ENCODE measurements at regions not wholly inside any gene's neighbourhood (a gene's known extent, or its start where the extent isn't known, plus 50 kb on each side); places are given as distances from the start of the nearest gene placed in this dataset.

DNA sequence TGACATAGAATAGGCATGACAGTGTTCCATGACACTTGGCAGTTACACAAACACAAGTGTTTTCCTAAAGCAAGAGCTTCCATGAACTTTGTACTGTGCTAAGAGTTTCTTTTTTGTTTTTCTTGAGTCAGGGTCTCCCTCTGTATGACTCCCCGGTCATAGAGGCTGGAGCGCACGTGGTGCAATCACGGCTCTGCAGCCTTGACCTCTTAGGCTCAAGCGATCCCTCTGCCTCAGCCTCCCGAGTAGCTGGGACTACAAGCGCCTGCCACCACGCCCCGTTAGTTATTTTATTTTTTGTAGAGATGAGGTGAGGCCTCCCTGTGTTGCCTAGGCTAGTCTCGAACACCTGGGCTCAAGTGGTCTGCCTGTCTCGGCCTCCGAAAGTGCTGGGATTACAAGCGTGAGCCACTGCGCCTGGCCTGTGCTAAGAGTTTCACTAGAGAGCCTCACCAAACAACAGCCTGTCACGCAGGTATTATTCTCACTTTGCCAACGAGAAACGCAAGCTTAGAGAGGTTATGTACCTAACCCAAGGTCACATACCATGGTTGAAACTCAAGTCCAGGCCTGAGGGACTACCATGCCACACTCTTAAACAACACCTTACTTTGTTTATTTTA, 355.9 kb downstream of the KLF12 start:
- H3K27me3 Mint-ChIP-seq (ENCODE audit: low read depth in 3 of 3): no peaks in the 10 kb centered on the region
- no peaks in the 10 kb centered on the region for H3K4me1 Mint-ChIP-seq
- H3K4me2 ChIP-seq (replicated peaks; ENCODE audit: extremely low read depth, low read length, poor library complexity, severe bottlenecking): no peak overlapping the region
- H2AFZ ChIP-seq (ENCODE audit: insufficient read depth, low read depth, low read length, poor library complexity, severe bottlenecking): no peak overlapping the region
- no peak overlapping the region for H3K9ac ChIP-seq (ENCODE audit: insufficient read depth, low read length, poor library complexity, severe bottlenecking)
- 96% methylated on average over 12 of the region's 17 CpGs for WGBS (ENCODE audit: insufficient coverage)
- TF ChIP-seq, protein P1, sequence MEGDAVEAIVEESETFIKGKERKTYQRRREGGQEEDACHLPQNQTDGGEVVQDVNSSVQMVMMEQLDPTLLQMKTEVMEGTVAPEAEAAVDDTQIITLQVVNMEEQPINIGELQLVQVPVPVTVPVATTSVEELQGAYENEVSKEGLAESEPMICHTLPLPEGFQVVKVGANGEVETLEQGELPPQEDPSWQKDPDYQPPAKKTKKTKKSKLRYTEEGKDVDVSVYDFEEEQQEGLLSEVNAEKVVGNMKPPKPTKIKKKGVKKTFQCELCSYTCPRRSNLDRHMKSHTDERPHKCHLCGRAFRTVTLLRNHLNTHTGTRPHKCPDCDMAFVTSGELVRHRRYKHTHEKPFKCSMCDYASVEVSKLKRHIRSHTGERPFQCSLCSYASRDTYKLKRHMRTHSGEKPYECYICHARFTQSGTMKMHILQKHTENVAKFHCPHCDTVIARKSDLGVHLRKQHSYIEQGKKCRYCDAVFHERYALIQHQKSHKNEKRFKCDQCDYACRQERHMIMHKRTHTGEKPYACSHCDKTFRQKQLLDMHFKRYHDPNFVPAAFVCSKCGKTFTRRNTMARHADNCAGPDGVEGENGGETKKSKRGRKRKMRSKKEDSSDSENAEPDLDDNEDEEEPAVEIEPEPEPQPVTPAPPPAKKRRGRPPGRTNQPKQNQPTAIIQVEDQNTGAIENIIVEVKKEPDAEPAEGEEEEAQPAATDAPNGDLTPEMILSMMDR (IDR thresholded peaks at IDR 0.05): no peak
- no peaks in the 10 kb centered on the region for H4K20me1 ChIP-seq (ENCODE audit: insufficient read depth, low read length)
- no peaks in the 10 kb centered on the region for H3K27me3 ChIP-seq (ENCODE audit: control insufficient read depth in 2 of 2, insufficient read depth in 2 of 2, low read length in 2 of 2)
- peaks cover 0 to 4% of the 10 kb centered on the region in 2 donors for H3K9me3 ChIP-seq (replicated peaks in 1 of 2; ENCODE audit: control insufficient read depth in 1 of 2, insufficient read depth in 1 of 2, low read length in 2 of 2)
- no peak overlapping the region for H3K4me3 Mint-ChIP-seq
- intact Hi-C loops (cut with micrococcal nuclease): no loop called here
- H3K4me1 ChIP-seq (ENCODE audit: control insufficient read depth in 1 of 2, insufficient read depth in 2 of 2, low read length in 2 of 2): no peaks in the 10 kb centered on the region
- H3K4me3 ChIP-seq (replicated peaks in 1 of 3; ENCODE audit: low read depth in 2 of 3, low read length in 3 of 3): no peak overlapping the region
- peaks cover 0 to 6% (median 3%) of the 10 kb centered on the region in 7 donors for H3K9me3 Mint-ChIP-seq
- H3K79me2 ChIP-seq (ENCODE audit: insufficient read depth, low read length): no peaks in the 10 kb centered on the region
- no peaks in the 10 kb centered on the region for H3K36me3 ChIP-seq (replicated peaks in 1 of 2; ENCODE audit: control insufficient read depth in 1 of 2, insufficient read depth in 2 of 2, low read length in 2 of 2)
- no peak for DNase-seq
- no peak overlapping the region for H3K27ac Mint-ChIP-seq
- no peaks in the 10 kb centered on the region for H3K36me3 Mint-ChIP-seq
- H3K27ac ChIP-seq (ENCODE audit: low read depth in 1 of 2, low read length in 2 of 2): no peak overlapping the region

DNA sequence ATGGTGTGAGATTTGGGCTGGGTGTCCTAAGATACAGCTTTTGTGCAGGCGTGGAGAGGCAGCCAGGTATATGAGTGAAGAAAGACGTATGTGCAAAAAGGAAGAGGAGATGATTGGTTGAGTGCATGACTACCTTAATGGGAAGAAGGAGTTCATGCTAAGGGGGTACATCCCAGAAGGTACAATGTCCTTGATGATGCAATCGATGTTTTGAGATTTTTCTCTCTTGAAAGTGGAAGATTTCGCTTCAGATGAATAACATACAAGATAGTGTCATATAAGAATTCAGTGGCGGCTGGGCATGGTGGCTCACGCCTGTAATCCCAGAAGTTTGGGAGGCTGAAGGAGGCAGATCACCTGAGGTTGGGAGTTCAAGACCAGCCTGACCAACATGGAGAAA, 357.1 kb downstream of the KLF12 start:
- no peak for DNase-seq
- no peak overlapping the region for H3K4me3 ChIP-seq (replicated peaks in 1 of 3; ENCODE audit: low read depth in 2 of 3, low read length in 3 of 3)
- no peak overlapping the region for H3K27ac Mint-ChIP-seq
- no peaks in the 10 kb centered on the region for H3K36me3 ChIP-seq (replicated peaks in 1 of 2; ENCODE audit: control insufficient read depth in 1 of 2, insufficient read depth in 2 of 2, low read length in 2 of 2)
- H3K36me3 Mint-ChIP-seq: no peaks in the 10 kb centered on the region
- H3K4me1 Mint-ChIP-seq: no peaks in the 10 kb centered on the region
- no peak overlapping the region for H3K4me2 ChIP-seq (replicated peaks; ENCODE audit: extremely low read depth, low read length, poor library complexity, severe bottlenecking)
- TF ChIP-seq, protein P1 (IDR thresholded peaks at IDR 0.05): no peak
- H3K27ac ChIP-seq (ENCODE audit: low read depth in 1 of 2, low read length in 2 of 2): no peak overlapping the region
- H3K4me1 ChIP-seq (ENCODE audit: control insufficient read depth in 1 of 2, insufficient read depth in 2 of 2, low read length in 2 of 2): no peaks in the 10 kb centered on the region
- H3K9me3 ChIP-seq (replicated peaks in 1 of 2; ENCODE audit: control insufficient read depth in 1 of 2, insufficient read depth in 1 of 2, low read length in 2 of 2): peaks cover 0 to 4% of the 10 kb centered on the region in 2 donors
- no peaks in the 10 kb centered on the region for H4K20me1 ChIP-seq (ENCODE audit: insufficient read depth, low read length)
- peaks cover 0 to 9% (median 3%) of the 10 kb centered on the region in 7 donors for H3K9me3 Mint-ChIP-seq
- 86% methylated on average over 4 of the region's 6 CpGs for WGBS (ENCODE audit: insufficient coverage)
- no peak overlapping the region for H3K4me3 Mint-ChIP-seq
- intact Hi-C loops (cut with micrococcal nuclease): no loop called here
- H3K79me2 ChIP-seq (ENCODE audit: insufficient read depth, low read length): no peaks in the 10 kb centered on the region
- no peak overlapping the region for H2AFZ ChIP-seq (ENCODE audit: insufficient read depth, low read depth, low read length, poor library complexity, severe bottlenecking)
- no peaks in the 10 kb centered on the region for H3K27me3 ChIP-seq (ENCODE audit: control insufficient read depth in 2 of 2, insufficient read depth in 2 of 2, low read length in 2 of 2)
- H3K9ac ChIP-seq (ENCODE audit: insufficient read depth, low read length, poor library complexity, severe bottlenecking): no peak overlapping the region
- H3K27me3 Mint-ChIP-seq (ENCODE audit: low read depth in 3 of 3): no peaks in the 10 kb centered on the region

Measured in CD14-positive monocyte (primary cell).